ENCODE measurements at regions not wholly inside any gene's neighbourhood (a gene's known extent, or its start where the extent isn't known, plus 50 kb on each side); places are given as distances from the start of the nearest gene placed in this dataset.

GRCh38 chr5:60293518-60293917 lies 400.0 kb upstream of the PDE4D start:
- no peak for DNase-seq
- Mint-ChIP-seq H3K4me3 (no peak overlapping the region), H3K9me3 (peaks cover 0 to 2% of the 10 kb centered on the region in 2 donors), H3K4me1 (ENCODE audit: low read depth in 2 of 2) (no peaks in the 10 kb centered on the region), H3K36me3 (ENCODE audit: insufficient read depth) (no peaks in the 10 kb centered on the region), H3K27me3 (no peaks in the 10 kb centered on the region), H3K27ac (no peak overlapping the region)
- no peak for ATAC-seq (replicated peaks)

DNA sequence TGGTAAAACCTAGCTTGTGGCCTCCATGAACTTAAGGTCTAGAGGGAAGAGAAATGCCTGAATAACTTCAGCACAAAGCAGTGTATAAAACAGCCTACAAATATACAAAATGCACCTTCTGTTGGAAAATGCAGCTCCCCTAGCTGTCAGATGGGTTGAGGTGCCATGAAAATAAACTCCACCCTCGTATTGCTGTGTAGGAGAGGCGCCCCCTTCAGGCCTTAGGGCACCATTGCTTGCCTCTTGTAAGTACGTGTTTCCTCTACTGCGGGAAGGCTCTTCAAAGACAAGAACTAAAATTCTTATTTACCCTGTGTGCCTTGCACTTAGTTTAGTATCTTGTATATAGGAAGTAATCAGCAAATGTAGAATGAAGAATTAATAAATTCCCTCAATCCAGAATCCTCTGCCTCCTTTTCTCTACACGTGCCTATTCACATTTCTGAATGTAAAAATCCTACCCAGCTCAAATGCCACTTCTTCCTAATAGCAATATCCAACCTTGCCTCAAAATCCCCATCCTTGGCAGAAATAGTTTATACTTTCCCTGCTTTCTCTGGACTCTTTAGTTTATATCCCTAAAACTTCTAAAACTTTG lies 393.7 kb upstream of the PDE4D start:
- ATAC-seq (replicated peaks), result no peak
- Mint-ChIP-seq H3K4me3 (no peak overlapping the region), H3K4me1 (ENCODE audit: low read depth in 2 of 2) (no peaks in the 10 kb centered on the region), H3K36me3 (ENCODE audit: insufficient read depth) (no peaks in the 10 kb centered on the region), H3K27ac (no peak overlapping the region), H3K27me3 (no peaks in the 10 kb centered on the region), H3K9me3 (no peaks in the 10 kb centered on the region)
- DNase-seq, result no peak

- no peak overlapping the region for H3K27ac Mint-ChIP-seq
- DNase-seq, result no peak
- no peaks in the 10 kb centered on the region for H3K36me3 Mint-ChIP-seq (ENCODE audit: insufficient read depth)
- no peaks in the 10 kb centered on the region for H3K4me1 Mint-ChIP-seq (ENCODE audit: low read depth in 2 of 2)
- H3K9me3 Mint-ChIP-seq, result no peaks in the 10 kb centered on the region
- no peaks in the 10 kb centered on the region for H3K27me3 Mint-ChIP-seq
- no peak for ATAC-seq (replicated peaks)
- H3K4me3 Mint-ChIP-seq, result no peak overlapping the region
These were observed 392.4 kb upstream of the PDE4D start for GRCh38 chr5:60285910-60286309.

- H3K4me3 Mint-ChIP-seq, result no peak overlapping the region
- DNase-seq (no peak), ATAC-seq (replicated peaks) (no peak)
- no peaks in the 10 kb centered on the region for H3K27me3 Mint-ChIP-seq
- H3K36me3 Mint-ChIP-seq (ENCODE audit: insufficient read depth), result no peaks in the 10 kb centered on the region
- H3K27ac Mint-ChIP-seq, result no peak overlapping the region
- no peaks in the 10 kb centered on the region for H3K4me1 Mint-ChIP-seq (ENCODE audit: low read depth in 2 of 2)
- peaks cover 0 to 7% of the 10 kb centered on the region in 2 donors for H3K9me3 Mint-ChIP-seq
These were observed 387.4 kb upstream of the PDE4D start for GRCh38 chr5:60280943-60281342.

- H3K27me3 Mint-ChIP-seq, result no peaks in the 10 kb centered on the region
- H3K27ac Mint-ChIP-seq, result no peak overlapping the region
- no peaks in the 10 kb centered on the region for H3K36me3 Mint-ChIP-seq (ENCODE audit: insufficient read depth)
- no peak for ATAC-seq (replicated peaks)
- DNase-seq, result no peak
- H3K4me1 Mint-ChIP-seq (ENCODE audit: low read depth in 2 of 2), result no peaks in the 10 kb centered on the region
- H3K4me3 Mint-ChIP-seq, result no peak overlapping the region
- peaks cover 5 to 19% of the 10 kb centered on the region in 2 donors for H3K9me3 Mint-ChIP-seq
These were observed 384.4 kb upstream of the PDE4D start for GRCh38 chr5:60277941-60278340.

DNA sequence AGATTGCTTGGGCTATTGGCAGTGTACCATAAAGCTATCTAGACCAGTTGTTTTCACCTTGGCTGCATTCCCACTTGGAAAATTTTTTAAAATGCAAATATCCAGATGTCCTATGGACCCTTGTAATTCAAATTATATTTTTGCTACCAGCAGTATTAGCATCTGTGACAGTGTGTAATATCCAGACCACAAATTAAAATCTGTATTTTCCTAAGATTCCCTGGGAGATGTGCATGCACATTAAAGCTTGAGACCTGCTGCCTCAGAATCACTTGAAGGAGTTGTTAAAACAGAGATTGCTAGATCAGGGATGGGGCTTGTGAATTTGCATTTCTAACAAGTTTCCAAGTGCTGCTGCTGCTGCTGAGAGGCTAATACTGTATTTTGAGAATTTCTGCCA lies 381.2 kb upstream of the PDE4D start:
- DNase-seq (no peak), ATAC-seq (replicated peaks) (no peak)
- Mint-ChIP-seq H3K27ac (no peak overlapping the region), H3K9me3 (peaks cover 10 to 35% of the 10 kb centered on the region in 2 donors), H3K27me3 (no peaks in the 10 kb centered on the region), H3K4me1 (ENCODE audit: low read depth in 2 of 2) (no peaks in the 10 kb centered on the region), H3K36me3 (ENCODE audit: insufficient read depth) (no peaks in the 10 kb centered on the region), H3K4me3 (no peak overlapping the region)

DNA sequence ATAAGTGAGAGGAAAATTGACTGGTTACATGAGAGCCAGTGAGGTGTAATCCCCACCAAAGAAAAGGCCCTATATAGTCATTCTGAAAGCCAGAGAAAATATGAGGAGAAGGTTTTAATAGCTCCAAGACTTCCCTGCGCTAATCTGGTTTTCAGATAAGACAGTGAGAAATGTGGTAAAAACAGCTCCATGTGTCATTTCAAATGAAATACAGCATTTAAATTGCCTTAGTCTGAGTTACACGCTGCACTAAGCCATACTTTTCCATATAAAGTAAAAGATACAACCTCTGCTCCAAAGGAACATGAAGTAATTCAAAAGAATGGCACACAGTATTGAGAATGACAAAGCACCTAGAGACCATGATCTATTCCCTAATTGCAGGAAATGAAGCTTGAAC lies 378.0 kb upstream of the PDE4D start:
- no peaks in the 10 kb centered on the region for H3K4me1 Mint-ChIP-seq (ENCODE audit: low read depth in 2 of 2)
- DNase-seq (no peak), ATAC-seq (replicated peaks) (no peak)
- no peak overlapping the region for H3K27ac Mint-ChIP-seq
- H3K9me3 Mint-ChIP-seq, result peaks cover 10 to 35% of the 10 kb centered on the region in 2 donors
- no peaks in the 10 kb centered on the region for H3K27me3 Mint-ChIP-seq
- H3K36me3 Mint-ChIP-seq (ENCODE audit: insufficient read depth), result no peaks in the 10 kb centered on the region
- no peak overlapping the region for H3K4me3 Mint-ChIP-seq

DNA sequence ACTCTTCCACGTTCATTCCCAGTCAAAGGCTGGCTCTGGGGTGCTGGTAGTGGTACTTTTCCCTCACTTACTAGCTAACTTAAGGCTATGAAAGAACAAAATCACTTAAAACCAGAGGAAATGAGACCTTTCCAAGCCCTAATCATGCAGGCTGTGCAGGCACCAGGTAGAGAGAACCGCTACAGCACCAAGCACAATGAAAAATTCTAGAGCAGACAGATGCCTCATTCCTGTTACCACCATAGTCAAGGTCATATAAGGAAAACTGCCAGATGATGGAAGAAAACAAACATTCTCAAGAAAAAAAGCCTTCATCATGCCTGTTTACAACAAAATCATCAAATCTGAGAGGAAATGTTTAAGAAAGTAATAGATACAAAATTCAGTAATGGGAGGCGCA lies 374.4 kb upstream of the PDE4D start:
- DNase-seq, result no peak
- no peaks in the 10 kb centered on the region for H3K4me1 Mint-ChIP-seq (ENCODE audit: low read depth in 2 of 2)
- H3K36me3 Mint-ChIP-seq (ENCODE audit: insufficient read depth), result no peaks in the 10 kb centered on the region
- no peak overlapping the region for H3K4me3 Mint-ChIP-seq
- H3K27me3 Mint-ChIP-seq, result no peaks in the 10 kb centered on the region
- H3K9me3 Mint-ChIP-seq, result peaks cover 4 to 29% of the 10 kb centered on the region in 2 donors
- ATAC-seq (replicated peaks), result no peak
- H3K27ac Mint-ChIP-seq, result no peak overlapping the region

GRCh38 chr5:60263346-60263745 lies 369.8 kb upstream of the PDE4D start:
- Mint-ChIP-seq H3K4me1 (ENCODE audit: low read depth in 2 of 2) (no peaks in the 10 kb centered on the region), H3K9me3 (peaks cover 2 to 13% of the 10 kb centered on the region in 2 donors), H3K4me3 (no peak overlapping the region), H3K27ac (no peak overlapping the region), H3K36me3 (ENCODE audit: insufficient read depth) (no peaks in the 10 kb centered on the region), H3K27me3 (no peaks in the 10 kb centered on the region)
- no peak for DNase-seq
- ATAC-seq (replicated peaks), result no peak

DNA sequence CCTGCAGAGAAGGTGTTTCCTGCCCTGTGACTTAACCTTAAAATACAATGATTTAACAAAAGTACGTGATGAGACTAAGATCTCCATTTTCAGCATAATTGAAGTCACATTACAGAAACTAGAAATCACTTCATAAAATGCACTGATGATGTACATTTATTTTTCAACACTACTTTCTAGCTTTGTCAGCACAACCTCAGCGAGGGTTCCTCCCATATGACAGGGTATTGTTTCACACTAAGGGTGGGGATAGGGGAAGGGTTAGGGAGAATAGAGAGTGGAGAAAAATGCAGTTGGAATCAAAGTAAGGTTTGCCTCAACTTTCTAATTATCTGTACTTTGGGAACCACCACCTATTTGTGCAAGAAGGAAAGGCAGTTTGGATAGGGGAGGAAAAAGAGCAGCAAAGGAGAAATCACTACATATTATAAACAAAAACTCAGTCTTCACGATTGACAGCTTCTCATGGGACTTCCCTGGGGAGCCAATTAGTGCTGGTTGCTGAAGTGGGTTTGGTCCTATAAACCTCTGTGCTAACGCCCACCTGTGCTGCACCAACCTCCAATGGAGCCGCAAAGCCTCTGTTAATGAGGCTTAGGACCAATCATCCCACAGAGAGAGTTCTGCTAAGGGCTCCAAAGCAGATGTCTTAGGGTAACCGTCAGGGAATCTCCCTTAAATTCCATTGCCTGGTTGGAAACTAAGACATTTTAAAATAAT lies 369.2 kb upstream of the PDE4D start:
- Mint-ChIP-seq H3K4me3 (no peak overlapping the region), H3K9me3 (peaks cover 2 to 13% of the 10 kb centered on the region in 2 donors), H3K36me3 (ENCODE audit: insufficient read depth) (no peaks in the 10 kb centered on the region), H3K27me3 (no peaks in the 10 kb centered on the region), H3K27ac (no peak overlapping the region), H3K4me1 (ENCODE audit: low read depth in 2 of 2) (no peaks in the 10 kb centered on the region)
- ATAC-seq (replicated peaks) (no peak), DNase-seq (no peak)

DNA sequence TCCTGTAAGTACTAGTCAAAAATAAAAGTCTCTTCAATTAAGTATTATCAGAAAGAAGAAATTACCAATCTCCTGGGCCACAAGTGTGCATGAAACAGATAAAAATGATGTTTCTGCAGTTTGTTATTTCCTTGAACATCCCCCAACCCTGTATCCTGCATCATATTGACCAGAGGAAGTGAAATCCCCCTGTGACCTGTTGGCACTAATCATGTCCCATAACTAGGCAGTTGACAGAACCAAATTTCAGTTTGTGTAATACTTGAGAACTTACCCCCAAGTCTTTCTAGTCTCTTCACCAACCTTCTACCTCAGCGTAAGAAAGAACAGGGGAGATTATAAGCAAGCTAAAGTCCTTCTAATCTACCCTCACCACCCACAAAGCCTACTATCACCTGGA lies 368.2 kb upstream of the PDE4D start:
- no peaks in the 10 kb centered on the region for H3K27me3 Mint-ChIP-seq
- no peaks in the 10 kb centered on the region for H3K4me1 Mint-ChIP-seq (ENCODE audit: low read depth in 2 of 2)
- ATAC-seq (replicated peaks) (no peak), DNase-seq (no peak)
- no peak overlapping the region for H3K4me3 Mint-ChIP-seq
- no peaks in the 10 kb centered on the region for H3K36me3 Mint-ChIP-seq (ENCODE audit: insufficient read depth)
- no peak overlapping the region for H3K27ac Mint-ChIP-seq
- peaks cover 2 to 7% of the 10 kb centered on the region in 2 donors for H3K9me3 Mint-ChIP-seq

- peaks cover under 1 to 3% of the 10 kb centered on the region in 2 donors for H3K9me3 Mint-ChIP-seq
- no peaks in the 10 kb centered on the region for H3K36me3 Mint-ChIP-seq (ENCODE audit: insufficient read depth)
- no peak for ATAC-seq (replicated peaks)
- H3K27me3 Mint-ChIP-seq, result no peaks in the 10 kb centered on the region
- H3K27ac Mint-ChIP-seq, result no peak overlapping the region
- H3K4me3 Mint-ChIP-seq, result no peak overlapping the region
- H3K4me1 Mint-ChIP-seq (ENCODE audit: low read depth in 2 of 2), result no peaks in the 10 kb centered on the region
- DNase-seq, result no peak
These were observed 367.1 kb upstream of the PDE4D start for GRCh38 chr5:60260658-60261057.

DNA sequence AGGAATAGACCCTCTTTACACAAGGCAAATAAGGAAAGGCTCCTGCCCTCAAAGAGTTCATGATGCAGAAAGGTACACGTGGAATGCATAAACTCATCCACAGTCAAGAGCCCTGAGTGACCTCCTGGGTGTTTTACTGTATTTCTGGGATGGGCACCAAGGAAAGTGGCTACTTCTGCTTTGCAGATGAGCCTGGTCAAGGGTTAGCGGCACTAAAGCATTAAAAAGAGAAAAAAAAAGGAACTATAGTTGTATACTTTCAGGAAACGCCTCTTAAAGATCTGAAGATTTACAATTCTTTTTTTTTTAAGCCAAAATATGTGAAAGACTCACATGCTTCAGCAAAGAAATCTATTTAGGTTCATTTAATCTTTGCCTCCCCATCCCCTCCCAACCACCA lies 366.2 kb upstream of the PDE4D start:
- no peak overlapping the region for H3K27ac Mint-ChIP-seq
- no peak for ATAC-seq (replicated peaks)
- H3K9me3 Mint-ChIP-seq, result peaks cover 0 to 3% of the 10 kb centered on the region in 2 donors
- no peaks in the 10 kb centered on the region for H3K4me1 Mint-ChIP-seq (ENCODE audit: low read depth in 2 of 2)
- H3K27me3 Mint-ChIP-seq, result no peaks in the 10 kb centered on the region
- H3K4me3 Mint-ChIP-seq, result no peak overlapping the region
- no peaks in the 10 kb centered on the region for H3K36me3 Mint-ChIP-seq (ENCODE audit: insufficient read depth)
- DNase-seq, result no peak

DNA sequence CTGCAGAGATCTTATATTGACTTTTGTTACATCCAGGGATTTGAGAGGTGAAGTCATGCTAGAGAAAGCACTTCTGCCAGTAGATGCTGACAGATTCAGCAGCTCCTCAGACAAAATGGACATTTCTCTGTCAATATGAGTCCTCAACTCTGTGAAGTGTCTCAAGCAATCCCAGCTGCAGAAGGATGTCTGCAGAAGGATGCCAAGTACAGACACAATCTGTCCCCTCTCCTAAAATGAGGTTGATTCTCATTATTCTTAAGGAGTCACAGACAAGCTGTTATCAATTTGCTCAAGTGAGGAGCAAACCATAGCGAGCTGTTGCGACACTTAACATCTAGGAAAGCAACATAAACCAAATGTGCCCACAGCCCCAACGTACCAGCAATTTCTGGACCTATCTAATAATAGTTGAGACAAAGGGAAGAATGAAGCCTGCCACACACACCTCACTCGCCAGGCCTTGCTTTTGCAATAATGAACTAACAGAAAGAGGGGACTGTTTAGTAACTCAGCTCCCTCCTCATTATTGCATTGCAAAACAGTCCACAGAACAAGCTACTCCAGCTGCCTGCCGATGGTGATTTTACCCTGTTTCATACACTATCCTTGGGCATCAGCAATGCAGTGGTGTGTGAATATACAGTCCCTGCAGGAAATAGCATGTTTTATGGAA lies 364.2 kb upstream of the PDE4D start:
- Mint-ChIP-seq H3K9me3 (peaks cover 0 to 3% of the 10 kb centered on the region in 2 donors), H3K4me3 (no peak overlapping the region), H3K27me3 (no peaks in the 10 kb centered on the region), H3K4me1 (ENCODE audit: low read depth in 2 of 2) (no peaks in the 10 kb centered on the region), H3K27ac (no peak overlapping the region), H3K36me3 (ENCODE audit: insufficient read depth) (no peaks in the 10 kb centered on the region)
- no peak for DNase-seq
- ATAC-seq (replicated peaks), result no peak
